Left lung (tissue), 4 donors: ENCODE measurements at regions not wholly inside any gene's neighbourhood (a gene's known extent, or its start where the extent isn't known, plus 50 kb on each side); places are given as distances from the start of the nearest gene placed in this dataset.

ENCODE experiments used
- ATAC-seq: fragments of 200-7000 bp; cut with Tn5 transposase; one replicate; pipeline ENCODE4 v1.9.1; 2020; ENCODE audit warnings: moderate library complexity
- DNase-seq, 4 donors: peaks; one replicate each; pipeline ENCODE4 v3.0.0-alpha.2; 2013 to 2020
- H3K27ac ChIP-seq, 2 donors: fragments of 200-600 bp; sonication (generic) in 1 of 2; one replicate each; pipeline versions ENCODE4 v1.5.0 to v1.8.0; 2020 to 2021
- H3K27me3 ChIP-seq, 2 donors: fragments of 200-600 bp; sonication (generic) in 1 of 2; one replicate each; pipeline versions ENCODE4 v1.5.0 to v1.8.0; 2020 to 2021
- H3K36me3 ChIP-seq, 2 donors: fragments of 200-600 bp; sonication (generic) in 1 of 2; one replicate each; pipeline versions ENCODE4 v1.5.0 to v1.8.0; 2020 to 2021
- H3K4me1 ChIP-seq, 2 donors: fragments of 200-600 bp; one replicate each; pipeline ENCODE4 v1.8.0; 2021
- H3K4me3 ChIP-seq, 2 donors: fragments of 200-600 bp; sonication (generic) in 1 of 2; one replicate each; pipeline versions ENCODE4 v1.5.0 to v1.8.0; 2020 to 2021; ENCODE audit warnings: mild to moderate bottlenecking in 1 of 2
- H3K9me3 ChIP-seq, 2 donors: fragments of 200-600 bp; sonication (generic) in 1 of 2; one replicate each; pipeline versions ENCODE4 v1.5.0 to v1.8.0; 2020 to 2021
- intact Hi-C, 2 donors: fragments of 100-400 bp; cut with DNase I; formaldehyde crosslinking; loops; one replicate each; pipeline versions ENCODE4 v1.11.2 to v1.14.2; 2022
- TF ChIP-seq, protein P1 (sequence below), 2 donors: fragments of 200-600 bp; sonication (generic) in 1 of 2; IDR thresholded peaks; one replicate each; pipeline versions ENCODE4 v1.5.0 to v1.8.0; 2021; ENCODE audit warnings: antibody characterized with exemption in 2 of 2
- donor health status: DM: no; HTN: yes; CAD: no.
- donor health status: DM: no; HTN: no; CAD: no.

DNA sequence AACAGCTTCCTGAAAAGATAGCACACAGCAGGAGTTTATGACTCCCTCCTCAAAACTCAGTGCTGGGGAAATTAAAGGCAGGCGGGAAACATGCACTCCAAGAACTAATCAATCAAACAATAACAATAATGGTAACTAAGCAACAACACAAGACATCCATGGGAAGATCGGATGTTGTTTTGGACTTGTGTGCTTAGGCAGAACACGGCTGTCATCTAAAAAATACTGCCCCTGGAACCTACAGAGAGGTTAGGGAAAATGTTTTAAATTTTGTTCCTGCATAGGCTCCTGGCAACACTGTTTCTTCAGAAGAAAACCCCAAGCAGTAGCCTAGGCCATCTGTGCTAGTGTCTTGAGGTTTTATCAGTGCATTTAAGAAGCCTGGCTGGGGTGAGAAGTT lies 1378.2 kb downstream of the STIM2 start:
- intact Hi-C loops = no loop called here
- H3K36me3 ChIP-seq = no peaks in the 10 kb centered on the region
- H3K9me3 ChIP-seq = no peaks in the 10 kb centered on the region
- DNase-seq = no peak
- TF ChIP-seq, protein P1, sequence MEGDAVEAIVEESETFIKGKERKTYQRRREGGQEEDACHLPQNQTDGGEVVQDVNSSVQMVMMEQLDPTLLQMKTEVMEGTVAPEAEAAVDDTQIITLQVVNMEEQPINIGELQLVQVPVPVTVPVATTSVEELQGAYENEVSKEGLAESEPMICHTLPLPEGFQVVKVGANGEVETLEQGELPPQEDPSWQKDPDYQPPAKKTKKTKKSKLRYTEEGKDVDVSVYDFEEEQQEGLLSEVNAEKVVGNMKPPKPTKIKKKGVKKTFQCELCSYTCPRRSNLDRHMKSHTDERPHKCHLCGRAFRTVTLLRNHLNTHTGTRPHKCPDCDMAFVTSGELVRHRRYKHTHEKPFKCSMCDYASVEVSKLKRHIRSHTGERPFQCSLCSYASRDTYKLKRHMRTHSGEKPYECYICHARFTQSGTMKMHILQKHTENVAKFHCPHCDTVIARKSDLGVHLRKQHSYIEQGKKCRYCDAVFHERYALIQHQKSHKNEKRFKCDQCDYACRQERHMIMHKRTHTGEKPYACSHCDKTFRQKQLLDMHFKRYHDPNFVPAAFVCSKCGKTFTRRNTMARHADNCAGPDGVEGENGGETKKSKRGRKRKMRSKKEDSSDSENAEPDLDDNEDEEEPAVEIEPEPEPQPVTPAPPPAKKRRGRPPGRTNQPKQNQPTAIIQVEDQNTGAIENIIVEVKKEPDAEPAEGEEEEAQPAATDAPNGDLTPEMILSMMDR (IDR thresholded peaks at IDR 0.05) = no peak
- H3K4me3 ChIP-seq = no peak overlapping the region
- no peak overlapping the region for H3K27ac ChIP-seq
- H3K4me1 ChIP-seq = no peaks in the 10 kb centered on the region
- H3K27me3 ChIP-seq = no peaks in the 10 kb centered on the region
- ATAC-seq = no peak

DNA sequence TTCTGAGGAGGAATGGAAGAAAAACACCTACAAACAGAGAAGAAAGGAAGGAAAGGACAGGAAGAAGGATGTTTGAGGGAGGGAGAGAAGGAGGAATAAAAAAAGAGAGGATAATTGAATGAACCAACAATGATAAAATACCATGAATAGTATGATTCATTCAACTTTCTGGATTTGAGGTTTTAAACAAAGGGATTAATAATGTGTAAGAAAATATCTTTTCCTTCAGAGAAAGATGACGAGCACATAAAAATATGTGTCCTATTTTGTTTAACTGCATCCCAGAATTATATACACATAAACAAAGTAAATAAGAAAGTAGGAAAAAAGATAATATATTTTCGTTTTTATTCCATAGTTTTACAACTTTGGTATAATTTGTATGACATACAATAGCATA lies 1380.4 kb downstream of the STIM2 start:
- no peak for DNase-seq
- TF ChIP-seq, protein P1 (IDR thresholded peaks at IDR 0.05) = no peak
- H3K4me1 ChIP-seq = no peaks in the 10 kb centered on the region
- H3K27ac ChIP-seq = no peak overlapping the region
- no peaks in the 10 kb centered on the region for H3K36me3 ChIP-seq
- H3K27me3 ChIP-seq = no peaks in the 10 kb centered on the region
- intact Hi-C loops = no loop called here
- H3K9me3 ChIP-seq = no peaks in the 10 kb centered on the region
- H3K4me3 ChIP-seq = no peak overlapping the region
- ATAC-seq = no peak

DNA sequence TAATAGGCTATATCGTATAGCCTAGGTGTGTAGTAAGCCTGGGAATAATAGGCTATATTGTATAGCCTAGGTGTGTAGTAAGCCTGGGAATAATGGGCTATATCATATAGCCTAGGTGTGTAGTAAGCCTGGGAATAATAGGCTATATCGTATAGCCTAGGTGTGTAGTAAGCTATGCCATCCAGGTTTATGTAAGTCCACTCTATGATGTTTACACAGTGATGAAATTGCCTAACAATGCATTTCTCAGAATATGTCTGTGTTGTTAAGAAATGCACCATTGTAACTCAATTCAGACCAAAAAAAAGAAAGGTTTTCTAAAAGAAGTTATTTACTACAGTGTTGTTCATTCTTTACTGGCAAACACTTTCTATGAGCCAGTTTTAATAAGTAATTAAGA lies 1387.2 kb downstream of the STIM2 start:
- ATAC-seq (no peak), DNase-seq (no peak)
- peaks cover 0 to 1% of the 10 kb centered on the region in 2 donors for H3K9me3 ChIP-seq
- H3K36me3 ChIP-seq = no peaks in the 10 kb centered on the region
- intact Hi-C loops = no loop called here
- H3K27me3 ChIP-seq = no peaks in the 10 kb centered on the region
- TF ChIP-seq, protein P1 (IDR thresholded peaks at IDR 0.05) = no peak
- no peak overlapping the region for H3K27ac ChIP-seq
- H3K4me1 ChIP-seq = no peaks in the 10 kb centered on the region
- no peak overlapping the region for H3K4me3 ChIP-seq

GRCh38 chr4:28248269-28248668 lies 1387.6 kb downstream of the STIM2 start:
- intact Hi-C loops = no loop called here
- Histone ChIP-seq H3K4me1 (no peaks in the 10 kb centered on the region), H3K27me3 (no peaks in the 10 kb centered on the region), H3K4me3 (no peak overlapping the region), H3K36me3 (no peaks in the 10 kb centered on the region), H3K27ac (no peak overlapping the region), H3K9me3 (peaks cover 0 to 1% of the 10 kb centered on the region in 2 donors)
- no peak for DNase-seq
- no peak for ATAC-seq
- TF ChIP-seq, protein P1 (IDR thresholded peaks at IDR 0.05) = no peak

GRCh38 chr4:28250646-28251045 lies 1390.0 kb downstream of the STIM2 start:
- ATAC-seq = no peak
- Histone ChIP-seq H3K9me3 (peaks cover 0 to 6% of the 10 kb centered on the region in 2 donors), H3K27me3 (no peaks in the 10 kb centered on the region), H3K36me3 (no peaks in the 10 kb centered on the region), H3K27ac (no peak overlapping the region), H3K4me1 (no peaks in the 10 kb centered on the region), H3K4me3 (no peak overlapping the region)
- no peak for DNase-seq
- TF ChIP-seq, protein P1 (IDR thresholded peaks at IDR 0.05) = no peak
- intact Hi-C loops = no loop called here
